Immature natural killer cell (primary cell): ENCODE measurements at regions not wholly inside any gene's neighbourhood (a gene's known extent, or its start where the extent isn't known, plus 50 kb on each side); places are given as distances from the start of the nearest gene placed in this dataset.

Experiments used
- DNase-seq, 3 donors: peaks; one replicate each; pipeline ENCODE4 v3.0.0; 2022; ENCODE audit warnings: mixed read lengths in 1 of 3
- H3K27ac Mint-ChIP-seq, 6 donors: one replicate each; pipeline ENCODE4 v1.8.0; 2020; ENCODE audit warnings: mixed read lengths in 6 of 6, mild to moderate bottlenecking in 5 of 6, inconsistent platforms in 4 of 6, moderate library complexity in 3 of 6
- H3K27me3 Mint-ChIP-seq, 3 donors: one replicate each; pipeline ENCODE4 v1.8.0; 2020 to 2021; ENCODE audit warnings: low read depth in 3 of 3, mild to moderate bottlenecking in 3 of 3, mixed read lengths in 3 of 3, moderate library complexity in 3 of 3, inconsistent platforms in 1 of 3
- H3K36me3 Mint-ChIP-seq, 3 donors: one replicate each; pipeline ENCODE4 v1.8.0; 2020; ENCODE audit warnings: mixed read lengths in 3 of 3, inconsistent platforms in 2 of 3, mild to moderate bottlenecking in 2 of 3
- H3K4me1 Mint-ChIP-seq, 2 donors: one replicate each; pipeline ENCODE4 v1.8.0; 2020; ENCODE audit warnings: inconsistent platforms in 2 of 2, mild to moderate bottlenecking in 2 of 2, mixed read lengths in 2 of 2, moderate library complexity in 1 of 2
- H3K4me3 Mint-ChIP-seq, 5 donors: one replicate each; pipeline ENCODE4 v1.8.0; 2020; ENCODE audit warnings: mild to moderate bottlenecking in 5 of 5, mixed read lengths in 5 of 5, inconsistent platforms in 3 of 5, moderate library complexity in 3 of 5
- H3K9me3 Mint-ChIP-seq, 6 donors: one replicate each; pipeline ENCODE4 v1.8.0; 2020; ENCODE audit warnings: mild to moderate bottlenecking in 6 of 6, mixed read lengths in 6 of 6, inconsistent platforms in 4 of 6, moderate library complexity in 3 of 6

DNA sequence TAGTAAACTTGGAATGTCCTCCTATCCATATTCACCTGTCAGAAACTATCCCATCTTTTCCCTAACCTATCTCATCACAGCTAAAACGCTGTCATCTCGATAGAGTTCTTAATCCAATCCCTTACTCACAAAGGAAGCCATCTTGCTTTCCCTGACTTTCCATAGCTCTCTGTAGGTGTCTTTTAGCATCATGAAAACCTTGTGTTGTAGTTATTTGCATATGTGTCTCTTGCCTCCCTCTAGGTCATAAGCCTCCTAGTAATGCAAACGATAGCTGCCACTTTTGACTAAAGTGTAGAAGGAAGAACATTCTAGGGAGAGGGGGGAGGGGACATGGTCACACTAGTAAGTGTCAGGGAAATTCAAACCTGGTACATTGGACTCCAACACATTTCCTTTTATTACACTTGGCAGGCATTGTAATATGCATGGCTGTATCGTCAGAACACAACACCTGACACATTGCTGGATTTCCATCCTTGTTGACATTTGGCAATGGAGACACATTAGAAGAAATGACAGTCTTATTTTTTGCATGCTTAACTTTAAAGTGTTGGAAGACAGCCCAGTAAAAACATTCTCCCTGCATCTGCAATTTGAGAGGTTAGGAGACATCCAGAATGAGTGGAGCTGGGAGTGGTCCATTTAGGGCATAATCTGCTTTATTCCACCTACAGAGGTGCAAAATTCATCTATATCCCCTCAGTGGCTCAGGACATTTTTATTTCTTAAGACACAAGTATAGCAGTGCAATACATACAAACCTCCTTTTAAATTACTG, 283.4 kb downstream of the HAO1 start:
- Mint-ChIP-seq H3K4me1 (no peaks in the 10 kb centered on the region), H3K4me3 (no peak overlapping the region), H3K9me3 (peaks cover 1 to 10% (median 4%) of the 10 kb centered on the region in 6 donors), H3K27ac (no peak overlapping the region), H3K36me3 (no peaks in the 10 kb centered on the region), H3K27me3 (peaks cover 2% of the 10 kb centered on the region in 3 donors)
- no peak for DNase-seq

DNA sequence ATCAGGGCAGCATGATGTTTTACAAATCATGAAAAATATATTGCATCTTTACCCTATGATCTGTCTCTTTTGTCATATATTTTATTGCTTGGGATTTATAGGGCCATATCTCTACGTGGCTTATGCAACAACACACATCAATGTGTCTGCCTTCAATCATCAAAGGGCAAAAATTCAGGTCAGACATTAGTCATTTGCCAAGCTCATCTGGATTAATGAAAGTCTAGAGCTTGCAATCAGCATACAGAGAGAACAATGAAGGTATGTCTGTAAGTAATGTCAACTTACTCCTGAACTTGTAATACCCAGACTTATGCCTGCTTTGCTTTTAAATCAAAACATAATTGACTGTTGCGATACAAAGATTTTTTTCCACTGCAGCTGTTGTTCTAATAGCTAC, 282.7 kb downstream of the HAO1 start:
- no peaks in the 10 kb centered on the region for H3K4me1 Mint-ChIP-seq
- DNase-seq: no peak
- peaks cover 1 to 7% (median 3%) of the 10 kb centered on the region in 6 donors for H3K9me3 Mint-ChIP-seq
- H3K4me3 Mint-ChIP-seq: no peak overlapping the region
- no peaks in the 10 kb centered on the region for H3K36me3 Mint-ChIP-seq
- peaks cover under 1 to 2% (median 2%) of the 10 kb centered on the region in 3 donors for H3K27me3 Mint-ChIP-seq
- no peak overlapping the region for H3K27ac Mint-ChIP-seq

DNA sequence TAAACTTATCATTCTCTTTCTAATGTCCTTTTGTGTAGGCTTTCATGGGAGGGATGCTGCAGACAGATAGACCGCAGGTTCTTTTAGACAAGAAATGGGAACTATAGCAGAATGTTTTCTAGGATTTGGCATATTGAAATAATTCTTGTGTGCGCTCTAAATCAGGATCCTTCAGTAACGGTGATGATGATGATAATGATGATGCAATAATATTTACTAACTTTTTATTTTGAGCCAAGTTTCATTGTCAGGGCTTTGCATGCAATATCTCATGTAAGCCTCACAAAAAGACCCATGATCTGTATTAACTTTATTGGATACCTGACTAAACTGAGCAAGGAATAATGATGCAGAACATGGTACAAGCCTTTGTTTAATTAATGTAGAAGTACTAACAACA, 280.1 kb downstream of the HAO1 start:
- no peaks in the 10 kb centered on the region for H3K4me1 Mint-ChIP-seq

GRCh38 chr20:7665376-7665775, 274.9 kb downstream of the HAO1 start:
- Mint-ChIP-seq H3K27me3 (peaks cover 0 to 2% (median 0%) of the 10 kb centered on the region in 3 donors), H3K4me1 (no peaks in the 10 kb centered on the region), H3K9me3 (peaks cover 0 to 25% (median 5%) of the 10 kb centered on the region in 6 donors), H3K27ac (no peak overlapping the region), H3K4me3 (no peak overlapping the region), H3K36me3 (no peaks in the 10 kb centered on the region)
- no peak for DNase-seq

More for the DNA sequence above, 280.1 kb downstream of the HAO1 start:
- H3K27ac Mint-ChIP-seq: no peak overlapping the region
- H3K4me3 Mint-ChIP-seq: no peak overlapping the region
- no peaks in the 10 kb centered on the region for H3K36me3 Mint-ChIP-seq
- peaks cover 0 to 15% (median 3%) of the 10 kb centered on the region in 6 donors for H3K9me3 Mint-ChIP-seq
- H3K27me3 Mint-ChIP-seq: peaks cover 0 to 2% (median 0%) of the 10 kb centered on the region in 3 donors
- DNase-seq: no peak

DNA sequence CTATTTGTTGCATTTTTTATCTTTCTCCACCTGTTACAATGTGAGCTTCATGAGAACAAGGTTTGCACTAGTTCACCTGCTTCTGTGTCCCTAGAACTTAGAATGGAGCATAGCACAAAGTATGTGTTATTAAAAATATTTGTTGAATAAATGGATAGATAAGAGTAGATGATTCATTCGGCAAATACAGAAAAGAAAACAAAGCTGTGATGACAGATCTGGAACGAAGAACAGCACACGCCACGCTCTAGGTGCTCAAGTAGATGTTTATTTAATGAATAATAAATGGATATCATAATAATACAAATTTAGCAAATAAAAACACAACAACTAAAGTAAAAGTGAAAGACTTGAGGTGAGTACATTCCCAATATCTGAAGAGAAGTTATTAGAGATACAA, 273.1 kb downstream of the HAO1 start:
- no peak overlapping the region for H3K4me3 Mint-ChIP-seq
- H3K9me3 Mint-ChIP-seq: peaks cover 0 to 25% (median 5%) of the 10 kb centered on the region in 6 donors
- DNase-seq: no peak
- H3K36me3 Mint-ChIP-seq: no peaks in the 10 kb centered on the region
- H3K4me1 Mint-ChIP-seq: no peaks in the 10 kb centered on the region
- no peak overlapping the region for H3K27ac Mint-ChIP-seq
- H3K27me3 Mint-ChIP-seq: peaks cover 0 to 2% (median 0%) of the 10 kb centered on the region in 3 donors

- no peak for DNase-seq
- Mint-ChIP-seq H3K27me3 (peaks cover 0 to 2% (median 2%) of the 10 kb centered on the region in 3 donors), H3K9me3 (peaks cover 0 to 6% (median 3%) of the 10 kb centered on the region in 6 donors), H3K27ac (no peak overlapping the region), H3K4me3 (no peak overlapping the region), H3K4me1 (no peaks in the 10 kb centered on the region), H3K36me3 (no peaks in the 10 kb centered on the region)
Observed at GRCh38 chr20:7672571-7672970, 267.7 kb downstream of the HAO1 start.

GRCh38 chr20:7673841-7674240, 266.4 kb downstream of the HAO1 start:
- H3K36me3 Mint-ChIP-seq: no peaks in the 10 kb centered on the region
- no peak overlapping the region for H3K4me3 Mint-ChIP-seq
- H3K27ac Mint-ChIP-seq: no peak overlapping the region
- no peak for DNase-seq
- H3K4me1 Mint-ChIP-seq: no peaks in the 10 kb centered on the region
- H3K27me3 Mint-ChIP-seq: peaks cover 0 to 2% (median 2%) of the 10 kb centered on the region in 3 donors
- peaks cover 0 to 6% (median 4%) of the 10 kb centered on the region in 6 donors for H3K9me3 Mint-ChIP-seq

- H3K4me3 Mint-ChIP-seq: no peak overlapping the region
- no peak overlapping the region for H3K27ac Mint-ChIP-seq
Observed at GRCh38 chr20:7682916-7683315, 257.3 kb downstream of the HAO1 start.

GRCh38 chr20:7687065-7687464, 253.2 kb downstream of the HAO1 start:
- DNase-seq: no peak
- Mint-ChIP-seq H3K4me3 (no peak overlapping the region), H3K27ac (no peak overlapping the region), H3K4me1 (no peaks in the 10 kb centered on the region), H3K9me3 (peaks cover 2 to 20% (median 6%) of the 10 kb centered on the region in 6 donors), H3K27me3 (peaks cover 0 to 3% (median 0%) of the 10 kb centered on the region in 3 donors), H3K36me3 (no peaks in the 10 kb centered on the region)

More at GRCh38 chr20:7682916-7683315, 257.3 kb downstream of the HAO1 start:
- no peaks in the 10 kb centered on the region for H3K36me3 Mint-ChIP-seq
- peaks cover 0 to 6% (median 4%) of the 10 kb centered on the region in 6 donors for H3K9me3 Mint-ChIP-seq
- DNase-seq: no peak
- peaks cover 0 to 2% (median 0%) of the 10 kb centered on the region in 3 donors for H3K27me3 Mint-ChIP-seq
- H3K4me1 Mint-ChIP-seq: no peaks in the 10 kb centered on the region

GRCh38 chr20:7689151-7689550, 251.1 kb downstream of the HAO1 start:
- Mint-ChIP-seq H3K27ac (no peak overlapping the region), H3K9me3 (peaks cover 2 to 14% (median 5%) of the 10 kb centered on the region in 6 donors), H3K4me1 (no peaks in the 10 kb centered on the region), H3K27me3 (peaks cover 0 to 3% (median 0%) of the 10 kb centered on the region in 3 donors), H3K4me3 (no peak overlapping the region), H3K36me3 (no peaks in the 10 kb centered on the region)
- DNase-seq: no peak

DNA sequence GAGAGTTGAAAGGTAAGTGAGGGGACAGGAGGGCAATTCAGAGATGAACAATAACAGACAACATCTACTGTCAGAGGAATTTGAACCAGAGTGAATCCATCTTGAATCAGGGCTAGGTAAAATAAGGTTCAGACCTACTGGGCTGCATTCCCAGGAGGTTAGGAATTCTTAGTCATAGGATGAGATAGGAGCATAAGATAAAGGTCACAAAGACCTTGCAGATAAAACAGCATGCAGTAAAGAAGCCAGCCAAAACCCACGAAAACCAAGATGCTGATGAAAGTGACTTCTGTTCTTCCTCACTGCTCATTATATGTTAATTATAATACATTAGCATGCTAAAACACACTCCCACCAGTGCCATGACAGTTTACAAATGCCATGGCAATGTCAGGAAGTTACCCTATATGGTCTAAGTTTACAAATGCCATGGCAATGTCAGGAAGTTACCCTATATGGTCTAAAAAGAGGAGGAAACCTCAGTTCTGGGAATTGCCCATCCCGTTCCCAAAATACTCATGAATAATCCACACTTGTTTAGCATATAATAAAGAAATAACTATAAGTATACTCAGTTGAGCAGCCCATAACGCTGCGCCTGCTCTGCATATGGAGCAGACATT, 248.5 kb downstream of the HAO1 start:
- Mint-ChIP-seq H3K36me3 (no peaks in the 10 kb centered on the region), H3K27ac (no peak overlapping the region), H3K27me3 (peaks cover 0 to 3% (median 0%) of the 10 kb centered on the region in 3 donors), H3K9me3 (peaks cover 0 to 14% (median 5%) of the 10 kb centered on the region in 6 donors), H3K4me3 (no peak overlapping the region), H3K4me1 (no peaks in the 10 kb centered on the region)
- DNase-seq: no peak

DNA sequence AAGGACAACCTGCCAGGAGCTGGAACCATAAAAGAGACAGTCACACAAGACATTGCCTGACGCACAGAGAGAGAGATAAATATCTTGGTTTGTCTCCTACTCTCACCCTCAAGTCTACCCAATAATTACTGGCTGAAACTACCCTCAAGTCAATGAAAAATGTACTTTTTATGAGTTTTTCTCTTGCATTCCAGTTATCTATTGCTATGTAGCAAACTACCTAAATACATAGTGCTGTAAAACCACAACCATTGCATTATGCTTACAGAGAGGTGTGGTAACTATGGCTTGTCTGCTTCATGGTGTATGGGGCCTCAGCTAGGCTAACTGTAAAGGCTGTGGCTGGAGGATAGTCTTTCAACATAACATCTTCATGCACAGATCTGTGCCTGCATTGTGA, 247.8 kb downstream of the HAO1 start:
- no peak for DNase-seq
- Mint-ChIP-seq H3K27ac (no peak overlapping the region), H3K4me1 (no peaks in the 10 kb centered on the region), H3K9me3 (peaks cover 0 to 14% (median 7%) of the 10 kb centered on the region in 6 donors), H3K36me3 (no peaks in the 10 kb centered on the region), H3K27me3 (peaks cover 0 to 3% (median 0%) of the 10 kb centered on the region in 3 donors), H3K4me3 (no peak overlapping the region)

- no peak overlapping the region for H3K4me3 Mint-ChIP-seq
- H3K4me1 Mint-ChIP-seq: no peaks in the 10 kb centered on the region
- H3K27ac Mint-ChIP-seq: no peak overlapping the region
- peaks cover 0 to 8% (median 3%) of the 10 kb centered on the region in 6 donors for H3K9me3 Mint-ChIP-seq
- no peaks in the 10 kb centered on the region for H3K36me3 Mint-ChIP-seq
- peaks cover 0 to 3% (median 0%) of the 10 kb centered on the region in 3 donors for H3K27me3 Mint-ChIP-seq
- no peak for DNase-seq
Observed at GRCh38 chr20:7693761-7694160, 246.5 kb downstream of the HAO1 start.

- Mint-ChIP-seq H3K27me3 (peaks cover 0 to 3% (median 0%) of the 10 kb centered on the region in 3 donors), H3K27ac (no peak overlapping the region), H3K4me1 (no peaks in the 10 kb centered on the region), H3K9me3 (peaks cover 0 to 6% (median 1%) of the 10 kb centered on the region in 6 donors), H3K36me3 (no peaks in the 10 kb centered on the region), H3K4me3 (no peak overlapping the region)
- no peak for DNase-seq
Observed at GRCh38 chr20:7695051-7695495, 245.2 kb downstream of the HAO1 start.
